ENCODE measurements at regions not wholly inside any gene's neighbourhood (a gene's known extent, or its start where the extent isn't known, plus 50 kb on each side); places are given as distances from the start of the nearest gene placed in this dataset.
"Not testable (repeated sequence)": the region's sequence is repeated elsewhere in the genome, so short reads cannot be mapped to it uniquely, and the experiment has no call there.

DNA sequence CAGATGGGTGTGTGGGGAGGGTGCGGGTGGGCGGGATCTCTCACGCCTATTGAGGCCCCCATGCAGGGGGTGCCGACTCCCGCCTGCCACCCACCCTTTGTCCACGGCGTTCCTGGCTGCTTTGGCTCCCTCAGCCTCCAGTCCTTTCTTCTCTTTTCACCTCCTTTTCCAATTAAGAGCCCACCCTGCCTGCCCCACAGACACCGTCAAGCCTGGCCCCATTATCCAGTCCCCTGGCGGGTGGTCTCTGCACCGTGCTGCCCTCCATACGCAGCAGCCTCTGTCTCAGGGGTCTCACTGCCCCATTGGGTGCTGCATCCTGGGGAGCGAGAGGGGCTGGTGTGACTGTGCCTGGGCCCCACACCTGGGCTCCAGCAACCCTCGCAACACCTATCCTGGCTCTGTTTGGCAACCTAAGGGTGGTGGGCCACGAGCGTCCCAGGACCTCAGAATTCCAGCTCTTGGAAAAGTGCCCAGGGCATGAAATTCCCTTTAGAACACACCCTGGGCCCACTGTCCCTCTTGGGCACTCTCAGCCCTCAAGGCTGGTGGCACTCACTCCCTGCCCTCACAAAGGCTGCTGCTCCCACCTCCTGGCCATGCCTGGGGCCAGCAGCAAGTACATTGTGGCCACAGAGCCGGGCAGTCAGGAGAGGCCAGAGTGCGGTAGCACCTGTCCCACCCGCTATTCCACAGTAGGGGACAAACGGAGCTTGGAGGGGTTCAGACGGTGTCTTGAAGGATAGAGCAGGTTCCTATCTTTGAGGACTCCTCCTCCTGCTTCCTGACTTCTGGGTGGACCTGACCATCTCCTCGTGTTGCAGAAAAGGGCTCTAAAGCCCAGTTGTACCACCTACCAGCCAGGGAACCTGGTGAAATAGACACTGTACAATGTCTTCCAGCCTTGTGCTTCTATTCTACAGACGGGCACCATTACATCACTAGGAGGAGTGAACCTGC is 114.1 kb downstream of the KIF26A start:
- no peak for DNase-seq

DNA sequence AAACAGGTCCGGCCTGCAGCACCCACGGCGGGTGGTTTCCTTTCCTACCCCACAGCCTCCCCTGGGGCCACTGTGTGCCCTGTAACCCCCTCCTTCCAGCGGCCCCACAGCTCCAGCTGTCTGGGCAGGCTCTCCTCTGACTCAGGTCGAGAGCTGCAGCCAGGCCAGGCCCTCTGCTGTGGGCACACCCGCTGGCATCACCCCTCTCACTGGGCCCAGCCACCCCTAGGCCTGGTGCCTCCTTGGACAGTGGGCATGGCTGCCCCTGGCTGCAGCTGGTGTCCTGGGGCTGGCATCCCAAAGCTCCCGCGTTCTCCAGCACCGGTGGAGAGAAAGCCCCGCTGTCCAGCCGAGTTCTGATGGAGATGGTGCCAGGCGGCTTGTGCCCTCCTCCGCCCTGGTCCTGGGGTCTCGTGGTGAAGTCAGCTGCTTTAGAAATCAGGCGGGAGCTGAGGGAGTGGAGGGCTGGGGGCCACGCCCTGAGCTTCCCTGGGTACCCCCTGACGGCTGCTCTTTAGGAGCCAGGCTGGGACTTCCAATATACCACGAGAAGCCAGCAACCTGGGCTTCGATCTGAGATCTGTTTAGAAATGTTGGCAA is 114.9 kb downstream of the KIF26A start:
- no peak for DNase-seq

DNA sequence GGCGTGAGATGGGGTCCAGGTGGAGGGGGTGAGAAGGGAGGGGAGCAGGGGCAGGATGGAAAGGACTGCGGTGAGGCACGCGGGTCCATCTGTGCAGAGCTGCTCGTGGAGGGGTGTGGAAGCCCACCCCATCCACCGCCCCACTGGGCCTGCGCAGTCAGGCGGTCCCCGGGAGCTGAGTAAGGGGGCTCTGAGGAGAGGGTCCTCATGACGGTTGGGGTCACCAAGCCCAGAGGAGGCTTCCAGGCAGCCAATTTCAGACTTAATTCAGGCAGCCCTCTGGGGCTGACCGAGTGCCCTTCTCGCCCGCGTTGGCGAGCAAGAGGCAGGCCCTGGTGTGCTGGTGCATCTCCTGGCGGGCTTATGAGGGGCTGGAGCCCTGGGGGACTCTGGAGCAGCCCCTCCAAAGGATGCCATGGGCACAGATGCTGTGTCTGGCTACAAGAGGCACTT is 115.5 kb downstream of the KIF26A start:
- DNase-seq = no peak

DNA sequence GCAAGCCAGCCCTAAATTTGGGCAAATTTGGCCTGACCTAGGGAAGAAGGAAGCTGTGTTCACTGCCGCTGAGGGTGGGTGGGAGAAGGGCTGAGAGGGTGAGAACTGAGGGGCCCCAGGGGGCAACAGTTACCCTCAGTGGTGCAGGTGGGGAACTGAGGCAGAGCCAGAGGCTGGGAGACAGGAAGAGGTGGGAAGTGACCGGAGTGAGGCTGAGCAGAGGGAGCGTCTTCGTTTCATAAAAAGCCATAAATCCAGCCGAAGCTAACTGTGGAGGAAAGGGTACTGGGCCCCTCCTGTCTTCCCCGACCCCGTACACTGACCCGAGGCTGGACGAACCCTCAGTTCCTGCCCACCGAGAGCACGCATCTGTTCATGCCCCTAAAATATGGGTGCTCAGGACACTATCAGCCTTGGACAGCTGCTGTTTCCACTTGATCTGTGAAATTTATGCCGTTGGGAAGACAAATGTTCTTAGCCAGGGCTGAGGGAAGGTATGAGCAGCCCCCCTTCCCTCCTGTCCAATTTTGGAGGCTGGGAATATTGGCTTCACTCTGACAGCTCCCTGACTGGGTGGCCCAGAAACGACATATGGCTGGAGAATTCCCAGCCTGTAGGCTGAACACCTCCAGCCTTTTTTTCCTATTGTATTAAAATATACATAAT is 116.5 kb downstream of the KIF26A start:
- DNase-seq = no peak

DNA sequence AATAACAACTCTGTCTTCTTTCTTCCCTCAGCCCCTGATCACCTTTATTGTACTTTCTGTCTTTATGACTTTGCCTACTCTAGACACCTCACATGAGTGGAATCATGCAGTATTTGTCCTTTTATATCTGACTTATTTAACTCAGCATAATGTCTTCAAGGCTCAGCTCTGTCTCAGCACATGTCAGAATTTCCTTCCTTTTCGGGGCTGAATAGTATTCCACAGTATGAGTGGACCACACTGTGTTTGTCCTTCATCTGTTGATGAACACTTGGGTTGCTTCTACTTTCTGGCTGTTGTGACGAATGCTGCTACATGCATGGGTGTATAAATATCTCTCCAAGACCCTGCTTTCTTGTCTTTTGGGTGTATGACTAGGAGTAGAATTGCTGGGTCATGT is 117.6 kb downstream of the KIF26A start:
- DNase-seq = no peak

DNA sequence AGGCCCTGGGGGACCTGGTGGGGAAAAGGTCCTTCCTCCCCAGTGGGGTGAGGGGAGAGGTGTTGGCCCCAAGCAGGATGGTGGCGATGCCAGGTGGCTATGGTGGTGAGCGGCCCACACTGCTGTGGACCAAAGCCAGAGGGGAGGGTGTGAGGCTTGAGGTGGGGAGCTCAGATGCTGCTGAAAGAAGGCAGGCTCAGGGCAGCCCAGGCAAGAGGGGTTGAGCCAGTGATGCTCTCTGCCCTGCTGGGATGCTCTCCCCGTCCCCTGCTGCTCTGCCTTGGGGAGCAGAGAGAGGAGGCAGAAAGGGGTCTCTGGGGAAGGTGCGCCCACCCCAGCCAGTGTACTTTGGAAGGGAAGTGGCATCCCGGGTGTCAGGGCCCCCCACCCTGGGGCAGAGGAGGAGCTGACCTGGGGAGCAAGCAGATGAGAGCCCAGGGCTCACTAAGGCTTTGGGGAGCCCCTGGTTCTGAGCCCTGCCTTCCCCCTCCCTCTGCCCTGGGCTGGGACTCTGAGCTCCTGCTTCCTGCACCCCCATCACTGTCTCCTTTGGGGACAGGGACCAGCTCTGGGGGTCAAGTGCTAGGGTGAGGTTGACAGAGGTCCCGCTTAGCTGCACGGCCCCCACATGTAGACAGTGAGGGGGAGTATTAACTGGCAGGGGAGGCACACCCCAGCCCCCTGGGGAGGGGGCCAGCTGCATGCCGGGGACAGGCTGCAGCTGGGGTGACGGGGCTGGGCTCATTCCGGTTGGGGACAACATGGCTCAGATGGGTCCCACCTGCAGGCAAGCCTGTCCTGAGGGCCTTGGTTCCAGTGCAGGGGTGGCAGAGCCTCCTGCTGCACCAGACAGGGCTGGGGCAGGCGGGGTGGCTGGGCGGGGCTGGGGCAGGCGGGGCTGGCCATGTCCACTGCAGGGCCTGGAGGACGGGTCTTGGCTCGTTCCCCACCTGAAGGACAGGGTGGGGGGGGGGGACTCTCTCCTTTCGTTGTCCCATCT is 124.4 kb downstream of the KIF26A start:
- no peak for DNase-seq

DNA sequence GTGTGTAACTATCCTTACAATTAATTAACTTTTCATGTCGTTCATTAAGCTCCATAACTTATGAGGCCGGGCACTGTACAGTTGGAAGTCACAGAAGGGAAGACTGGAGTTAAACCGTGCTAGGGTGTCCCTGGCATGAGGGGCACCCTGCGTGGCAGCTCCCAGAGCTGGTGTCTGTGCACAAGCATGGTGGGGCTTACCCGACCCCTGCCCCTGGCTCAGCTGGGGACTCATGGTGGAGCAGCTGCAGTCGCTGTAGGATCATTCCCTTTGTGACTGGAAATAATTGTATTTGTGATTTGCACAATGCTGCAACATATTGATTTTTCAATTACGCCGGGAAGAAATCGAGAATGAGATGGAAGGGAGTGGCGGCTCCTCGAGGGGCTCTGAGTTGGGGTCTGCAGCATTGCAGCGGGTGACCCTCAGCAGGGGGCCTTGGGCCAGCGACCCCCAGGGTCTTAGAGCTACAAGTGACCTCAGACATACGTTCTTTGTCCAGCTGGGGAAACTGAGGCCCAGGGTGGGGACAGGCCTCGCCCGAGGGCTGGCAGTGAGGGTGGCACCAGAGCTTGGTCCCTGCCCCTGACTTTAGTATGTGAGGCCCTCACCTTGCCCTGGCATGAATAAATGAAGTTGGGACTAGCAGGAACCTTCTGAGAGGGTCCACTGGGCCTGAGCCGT is 125.4 kb downstream of the KIF26A start:
- no peak for DNase-seq

DNA sequence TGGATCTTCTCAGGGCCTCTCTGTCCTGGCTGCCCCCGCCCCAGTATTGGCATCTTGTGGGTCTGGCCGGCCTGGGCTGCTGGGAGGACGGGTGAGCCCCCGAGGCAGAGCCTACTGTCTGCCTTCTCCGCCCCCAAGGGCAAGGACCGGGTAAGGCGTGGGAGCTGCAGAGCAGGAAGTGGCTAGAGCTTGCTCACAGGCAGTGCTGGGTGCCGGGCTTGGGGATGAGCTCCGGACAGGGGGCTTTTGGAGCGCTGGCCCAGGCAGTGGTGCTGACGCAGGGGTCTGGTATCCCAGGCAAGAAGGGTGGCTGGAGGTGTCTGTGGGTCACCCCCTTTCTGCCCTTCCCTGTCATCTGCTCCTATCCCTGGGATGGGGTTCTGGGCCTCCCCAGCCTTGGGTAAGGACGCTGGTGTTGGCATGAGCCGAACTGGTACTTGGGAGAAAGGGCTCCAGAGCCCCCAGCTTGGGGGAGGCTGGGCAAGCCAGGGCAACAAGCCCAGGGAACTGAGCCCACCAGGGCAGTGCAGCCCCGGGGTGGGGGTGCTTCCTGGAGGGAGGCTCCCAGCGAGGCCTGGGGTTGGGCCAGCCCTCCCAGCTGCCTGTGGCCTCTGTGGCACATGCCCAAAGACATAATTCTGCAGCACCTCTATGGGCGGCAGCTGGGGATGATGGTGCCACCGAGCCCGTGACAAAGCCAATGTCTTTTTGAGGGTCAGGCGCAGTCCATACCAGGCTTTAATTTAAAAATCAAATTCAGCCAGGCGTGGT is 126.3 kb downstream of the KIF26A start:
- DNase-seq = no peak

DNA sequence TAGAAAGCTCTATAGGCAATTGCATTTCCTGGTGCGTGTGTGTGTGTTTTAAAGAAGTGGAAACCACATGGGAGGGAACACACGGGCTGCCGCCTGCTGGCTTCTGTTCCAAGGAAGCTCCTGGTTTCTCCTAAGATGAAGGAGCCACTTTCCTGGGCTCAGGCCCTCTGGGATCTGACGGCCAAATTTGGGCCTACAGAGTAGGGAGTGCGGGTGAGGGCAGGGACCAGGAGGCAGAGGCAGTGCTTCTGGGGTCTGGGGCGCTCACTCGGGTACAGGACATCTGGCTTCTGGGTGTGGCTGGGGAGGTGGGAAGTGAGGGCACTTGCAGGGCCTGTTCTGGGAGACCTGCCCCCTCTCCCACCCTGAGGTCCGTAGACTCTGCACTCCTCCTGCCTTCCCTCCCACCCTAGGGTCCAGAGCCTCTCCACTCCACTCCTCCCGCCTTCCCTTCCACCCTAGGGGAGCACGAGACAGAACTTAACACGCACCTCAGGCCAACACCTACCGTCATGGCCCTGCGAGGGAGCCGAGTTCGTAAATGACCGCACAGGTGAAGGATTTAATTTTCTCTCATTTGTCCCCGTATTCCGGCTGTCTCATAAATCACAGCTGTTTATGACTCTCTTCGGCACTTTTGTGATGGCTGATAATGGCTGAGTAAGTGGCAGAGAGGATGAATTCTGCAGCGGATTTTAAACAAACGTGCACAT is 127.7 kb downstream of the KIF26A start:
- no peak for DNase-seq

DNA sequence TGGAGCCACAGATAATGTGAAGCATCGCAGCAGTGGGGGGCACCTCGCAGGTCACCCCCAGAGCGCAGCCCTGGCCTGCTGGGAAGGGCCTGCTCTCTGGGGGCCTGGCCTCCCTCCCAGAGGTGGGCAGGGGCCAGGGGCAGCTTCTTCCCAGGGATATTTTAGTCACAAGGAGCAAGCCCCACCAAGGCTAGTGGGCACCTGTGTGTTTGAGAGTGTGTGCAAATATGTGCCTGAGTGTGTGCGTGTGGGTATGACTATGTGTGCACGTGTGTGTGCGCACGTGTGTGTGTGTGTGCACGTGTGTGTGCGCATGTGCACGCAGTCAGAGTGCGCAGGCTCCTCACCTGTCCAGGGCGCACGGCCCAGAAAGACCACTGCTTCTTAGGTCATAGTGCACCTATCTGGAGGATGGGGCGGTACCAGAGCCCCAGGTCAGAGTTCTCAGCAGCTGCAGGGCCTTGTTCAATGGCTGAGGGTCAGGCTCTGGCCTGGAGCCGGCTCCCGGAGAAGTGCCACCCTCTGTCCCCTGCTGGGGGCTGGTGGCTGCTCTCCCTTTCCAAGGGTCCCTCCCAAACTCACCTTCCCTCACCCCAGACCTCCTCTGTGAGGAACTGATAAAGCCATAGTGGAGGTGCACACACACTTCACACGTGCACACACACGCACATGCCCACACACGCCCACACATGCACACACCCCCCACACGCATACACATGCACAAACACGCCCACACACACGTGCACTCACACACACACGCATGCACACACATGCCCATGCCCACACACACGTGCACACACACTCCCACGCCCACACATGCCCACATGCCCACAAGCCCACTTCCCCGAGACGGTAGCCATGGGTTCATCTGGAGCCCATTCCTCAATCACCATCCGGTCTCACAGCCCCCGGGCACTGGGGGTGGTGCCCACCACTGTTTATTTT is 128.5 kb downstream of the KIF26A start:
- no peak for DNase-seq

DNA sequence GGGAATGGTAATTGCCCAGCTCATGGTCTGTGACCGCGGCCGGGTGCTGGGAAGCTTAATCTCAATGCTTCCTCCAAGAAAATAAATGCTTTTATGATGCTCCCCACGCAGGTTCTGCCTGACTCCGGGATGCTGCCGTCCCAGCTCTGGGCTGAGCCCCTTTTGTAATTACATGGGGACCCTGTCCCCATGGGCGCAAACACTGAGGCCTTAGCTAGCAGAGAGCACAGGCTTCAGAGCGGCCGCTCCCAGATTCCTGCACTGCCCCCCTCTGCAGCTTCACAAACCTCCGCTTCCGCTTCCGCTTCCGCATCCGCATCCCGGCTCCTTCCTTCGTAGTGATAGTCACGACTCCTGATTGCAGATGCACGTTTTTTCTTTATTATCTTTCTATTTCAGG is 129.5 kb downstream of the KIF26A start:
- DNase-seq = no peak

DNA sequence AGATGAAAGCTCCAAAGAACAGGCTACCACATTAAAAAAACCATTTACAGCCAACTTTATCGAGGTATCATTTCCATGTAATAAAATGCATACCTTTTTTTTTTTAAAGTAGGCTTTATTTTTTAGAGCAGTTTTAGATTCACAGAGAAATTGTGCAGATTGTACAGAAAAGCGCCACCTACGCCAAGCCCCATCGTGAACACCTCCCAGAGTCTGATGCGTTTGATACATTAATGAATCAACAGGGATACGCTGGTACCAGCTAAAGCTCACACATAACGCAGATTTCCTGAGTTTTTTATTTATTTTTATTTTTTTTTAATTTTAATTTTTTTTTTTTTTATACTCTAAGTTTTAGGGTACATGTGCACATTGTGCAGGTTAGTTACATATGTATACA is 129.9 kb downstream of the KIF26A start:
- no peak for DNase-seq

DNA sequence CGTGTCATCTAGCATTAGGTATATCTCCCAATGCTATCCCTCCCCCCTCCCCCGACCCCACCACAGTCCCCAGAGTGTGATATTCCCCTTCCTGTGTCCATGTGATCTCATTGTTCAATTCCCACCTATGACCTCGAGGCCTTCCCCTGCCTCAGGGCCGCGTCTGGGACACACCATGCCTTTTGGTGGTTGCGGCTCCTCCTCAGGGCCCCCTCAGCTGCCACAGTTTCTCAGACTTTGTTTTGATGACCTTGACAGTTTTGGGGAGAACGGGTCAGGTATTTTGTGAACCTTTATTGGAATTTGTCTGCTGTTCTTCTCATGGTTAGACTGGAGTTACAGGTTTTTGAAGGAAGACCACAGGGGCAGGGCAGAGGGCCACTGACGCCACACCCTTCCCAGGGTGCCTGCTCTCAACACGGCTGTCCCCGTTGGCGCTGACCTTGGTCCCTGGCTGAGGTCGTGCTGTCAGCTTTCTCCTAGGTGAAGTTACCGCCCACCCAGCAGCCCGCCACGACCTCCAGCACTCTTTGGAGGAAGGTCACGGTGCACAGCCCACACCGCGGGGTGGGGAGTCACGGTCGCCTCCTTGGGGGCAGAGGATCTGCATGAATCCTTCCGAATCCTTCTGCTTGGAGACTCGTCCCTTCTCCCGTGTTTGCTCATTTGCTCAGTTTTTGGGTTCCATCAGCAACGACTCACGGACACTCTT is 130.5 kb downstream of the KIF26A start:
- DNase-seq = no peak

DNA sequence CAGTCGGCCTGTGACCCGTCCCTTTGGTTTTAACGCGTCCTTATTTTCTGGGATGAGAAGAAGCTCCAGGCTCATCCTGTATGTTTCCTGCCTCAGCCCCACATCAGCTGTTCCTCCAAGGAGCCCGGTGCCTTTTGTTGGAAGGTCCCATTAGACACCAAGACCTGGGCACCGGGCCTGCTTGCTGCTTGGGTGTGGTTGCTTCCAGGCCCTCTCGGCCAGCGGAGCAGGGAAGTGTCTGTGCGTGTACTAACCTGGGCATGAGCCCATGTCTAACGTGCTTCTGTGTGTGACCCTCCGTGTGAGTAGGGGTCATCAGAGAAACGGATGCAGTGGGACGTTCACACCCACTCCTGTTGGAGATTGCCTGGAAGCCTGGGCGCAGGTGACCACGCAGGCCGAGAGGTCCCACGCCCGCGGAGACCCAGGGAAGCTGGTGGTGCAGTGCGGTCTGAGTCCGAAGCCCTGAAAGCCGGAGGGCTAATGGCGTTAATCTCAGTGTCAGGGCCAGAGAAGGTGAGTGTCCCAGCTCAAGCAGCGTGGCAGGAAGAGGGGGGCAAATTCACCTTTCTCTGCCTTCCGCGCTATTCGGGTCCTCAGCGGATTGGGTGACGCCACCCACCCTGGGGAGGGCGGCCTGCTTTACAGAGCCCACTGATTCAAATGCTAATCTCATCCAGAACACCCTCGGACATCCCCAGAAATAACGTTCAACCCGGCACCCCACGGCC is 131.3 kb downstream of the KIF26A start:
- DNase-seq = not testable (repeated sequence)

DNA sequence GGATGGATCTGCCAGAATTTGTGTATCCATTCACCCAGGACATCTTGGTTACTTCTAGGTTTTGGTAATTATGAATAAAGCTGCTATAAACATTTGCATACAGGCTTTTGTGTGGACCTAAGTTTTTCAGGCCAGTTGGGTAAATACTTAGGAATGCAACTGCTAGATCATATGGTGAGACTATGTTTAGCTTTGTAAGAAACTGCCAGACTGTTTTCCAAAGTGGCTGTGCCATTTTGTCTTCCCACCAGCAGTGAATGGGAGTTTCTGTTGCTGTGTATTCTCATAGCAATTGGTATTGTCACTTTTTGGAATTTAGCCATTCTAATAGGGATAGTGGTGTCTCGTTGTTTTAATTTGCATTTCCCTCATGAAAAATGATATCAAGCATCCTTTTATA is 133.0 kb downstream of the KIF26A start:
- DNase-seq = no peak

DNA sequence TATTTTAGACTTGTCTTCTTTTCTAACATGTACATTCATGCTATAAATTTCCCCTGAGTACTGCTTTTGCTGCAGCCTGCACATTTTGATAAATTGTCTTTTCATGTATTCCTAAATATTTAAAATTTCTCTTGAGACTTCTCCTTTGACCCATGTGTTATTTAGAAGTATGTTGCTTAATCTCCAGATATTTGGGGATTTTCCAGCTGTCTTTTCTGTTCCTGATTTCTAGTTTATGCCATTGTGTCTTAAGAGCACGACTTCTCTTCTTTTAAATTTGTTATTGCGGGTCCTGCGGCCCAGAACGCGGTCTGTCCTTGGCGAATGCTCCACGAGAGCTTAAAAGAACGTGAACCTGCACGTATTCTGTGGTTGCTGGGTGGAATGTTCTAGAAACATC is 136.4 kb downstream of the KIF26A start:
- DNase-seq = no peak

DNA sequence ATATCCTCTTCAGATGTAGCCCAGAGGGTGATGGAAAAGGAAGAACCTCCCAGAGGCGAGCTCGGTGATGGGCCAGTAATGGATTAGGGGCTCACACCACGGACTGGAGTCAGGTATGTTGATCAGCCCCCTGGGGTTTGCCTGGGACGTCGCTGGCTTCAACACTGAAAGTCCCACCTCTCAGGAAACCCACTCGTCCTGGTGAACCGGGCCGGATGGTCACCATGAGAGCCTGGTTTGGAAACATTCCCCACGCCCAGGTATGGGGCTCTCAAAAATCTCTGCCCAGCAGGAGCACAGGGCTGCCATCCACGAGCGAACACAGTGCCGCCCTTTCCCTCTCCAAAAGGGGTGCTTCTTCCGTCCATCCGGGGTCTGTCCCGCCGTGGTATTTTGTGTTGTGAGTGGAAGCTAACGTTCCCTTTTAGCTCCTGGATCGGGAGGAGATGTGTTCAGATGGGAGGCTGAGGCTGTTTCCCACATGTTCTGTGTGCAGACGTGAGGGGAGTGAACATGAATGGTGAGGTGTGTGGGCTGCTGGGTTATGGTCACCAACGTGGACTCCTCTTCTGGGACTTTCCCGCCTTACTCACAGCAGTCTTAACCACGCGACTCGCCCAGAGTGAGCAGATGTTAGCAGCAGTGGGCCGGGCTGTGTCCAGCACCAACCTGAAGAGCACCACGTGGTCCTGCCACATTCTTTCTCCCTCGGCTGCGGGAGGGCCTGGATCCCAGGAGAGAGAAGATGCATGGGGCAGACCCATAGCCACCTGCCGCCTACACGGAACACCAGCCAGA is 139.2 kb downstream of the KIF26A start:
- DNase-seq = no peak
